ENCODE measurements at regions not wholly inside any gene's neighbourhood (a gene's known extent, or its start where the extent isn't known, plus 50 kb on each side); places are given as distances from the start of the nearest gene placed in this dataset.

- TF ChIP-seq REST (IDR thresholded peaks at IDR 0.05; ENCODE audit: insufficient read depth in 1 of 2, low read depth in 2 of 2, low read length in 2 of 2): no peak
- TF ChIP-seq SIN3A (IDR thresholded peaks at IDR 0.05; ENCODE audit: borderline replicate concordance, insufficient read depth, low read length): no peak
- no peak for TF ChIP-seq FOXP2 (optimal IDR thresholded peaks at IDR 0.05; ENCODE audit: borderline replicate concordance, extremely low read depth, extremely low read length, insufficient read depth)
- TF ChIP-seq TAF1 (IDR thresholded peaks at IDR 0.05; ENCODE audit: borderline replicate concordance, insufficient read depth, low read length): no peak
- no peak for TF ChIP-seq POLR2AphosphoS5 (IDR thresholded peaks at IDR 0.05; ENCODE audit: low read depth, low read length)
These were observed 573.0 kb upstream of the PCDH15 start for GRCh38 chr10:55374060-55374459.

DNA sequence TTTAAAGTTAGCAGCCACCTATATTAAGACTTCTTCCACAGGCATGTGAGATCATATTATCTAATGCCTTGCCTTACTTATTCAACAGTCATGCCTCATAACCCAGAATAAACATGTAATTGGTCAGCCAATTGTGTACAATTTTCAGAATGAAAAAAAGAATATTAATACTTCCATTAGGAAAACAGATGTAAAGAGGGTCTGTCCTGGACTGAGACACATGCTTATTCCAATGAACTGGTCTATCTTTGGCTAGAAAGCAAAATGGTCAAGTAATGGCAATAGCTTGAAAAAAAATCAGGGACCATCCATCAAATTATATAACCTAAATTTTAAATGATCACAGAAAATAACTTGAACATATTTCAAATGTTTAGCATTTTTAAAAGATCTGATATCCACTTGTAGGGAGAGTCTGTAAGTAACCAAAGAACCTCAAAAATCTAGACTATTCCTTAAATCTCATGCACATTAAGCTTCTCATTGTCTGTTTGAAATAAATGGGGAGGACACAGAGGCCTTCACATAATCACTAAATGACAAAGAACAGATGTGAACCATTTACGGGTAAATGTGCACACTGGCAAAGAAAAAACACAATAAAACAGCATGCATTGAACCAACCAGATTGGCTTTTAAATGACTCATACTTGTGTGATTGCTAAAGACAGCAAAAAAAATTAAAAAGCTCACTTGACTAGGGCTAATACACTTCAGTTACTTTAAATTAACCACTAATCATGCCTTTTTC lies 568.8 kb upstream of the PCDH15 start:
- TF ChIP-seq SIN3A (IDR thresholded peaks at IDR 0.05; ENCODE audit: borderline replicate concordance, insufficient read depth, low read length): no peak
- TF ChIP-seq TAF1 (IDR thresholded peaks at IDR 0.05; ENCODE audit: borderline replicate concordance, insufficient read depth, low read length): no peak
- no peak for TF ChIP-seq REST (IDR thresholded peaks at IDR 0.05; ENCODE audit: insufficient read depth in 1 of 2, low read depth in 2 of 2, low read length in 2 of 2)
- no peak for TF ChIP-seq POLR2AphosphoS5 (IDR thresholded peaks at IDR 0.05; ENCODE audit: low read depth, low read length)
- TF ChIP-seq FOXP2 (optimal IDR thresholded peaks at IDR 0.05; ENCODE audit: borderline replicate concordance, extremely low read depth, extremely low read length, insufficient read depth): no peak

DNA sequence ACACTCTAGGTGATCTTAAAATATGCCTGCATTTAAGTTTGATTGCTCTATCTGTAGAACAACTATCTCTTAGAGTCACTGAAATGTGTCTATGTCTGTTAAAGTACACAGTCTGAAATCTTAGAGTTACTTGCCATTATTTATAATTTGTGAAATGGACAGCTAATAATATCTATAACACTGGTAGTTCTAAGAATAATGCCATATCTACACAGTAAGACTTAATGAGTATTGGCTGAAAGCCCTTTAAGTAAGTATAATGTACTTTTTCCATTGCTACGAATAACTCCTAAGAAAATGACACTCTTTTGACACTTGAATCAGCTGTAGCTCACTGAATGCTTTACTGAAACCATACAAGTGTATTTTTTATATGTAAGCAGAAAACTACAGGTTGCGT lies 567.4 kb upstream of the PCDH15 start:
- no peak for TF ChIP-seq TAF1 (IDR thresholded peaks at IDR 0.05; ENCODE audit: borderline replicate concordance, insufficient read depth, low read length)

DNA sequence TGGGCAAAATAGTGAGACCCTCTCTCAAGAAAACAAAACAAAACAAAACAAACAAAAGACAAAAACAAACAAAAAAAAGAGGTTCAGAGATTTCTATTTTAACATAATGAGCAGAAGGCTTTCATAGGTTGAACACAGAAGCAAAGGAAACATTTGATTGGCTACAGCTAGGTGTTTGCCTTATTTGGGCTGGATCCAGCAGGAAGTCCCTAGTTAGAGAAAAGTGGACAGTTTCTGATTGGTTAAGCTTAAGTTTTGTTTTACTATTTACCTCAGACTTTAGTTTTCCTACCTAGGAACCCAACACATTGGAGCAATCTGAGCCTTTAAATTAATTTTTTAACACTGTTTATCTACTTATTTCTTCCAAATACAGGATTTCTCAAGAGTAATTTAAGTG lies 566.5 kb upstream of the PCDH15 start:
- TF ChIP-seq TAF1 (IDR thresholded peaks at IDR 0.05; ENCODE audit: borderline replicate concordance, insufficient read depth, low read length): no peak
- no peak for TF ChIP-seq REST (IDR thresholded peaks at IDR 0.05; ENCODE audit: insufficient read depth in 1 of 2, low read depth in 2 of 2, low read length in 2 of 2)
- no peak for TF ChIP-seq SIN3A (IDR thresholded peaks at IDR 0.05; ENCODE audit: borderline replicate concordance, insufficient read depth, low read length)
- no peak for TF ChIP-seq FOXP2 (optimal IDR thresholded peaks at IDR 0.05; ENCODE audit: borderline replicate concordance, extremely low read depth, extremely low read length, insufficient read depth)
- TF ChIP-seq POLR2AphosphoS5 (IDR thresholded peaks at IDR 0.05; ENCODE audit: low read depth, low read length): no peak

- no peak for TF ChIP-seq FOXP2 (optimal IDR thresholded peaks at IDR 0.05; ENCODE audit: borderline replicate concordance, extremely low read depth, extremely low read length, insufficient read depth)
- no peak for TF ChIP-seq SIN3A (IDR thresholded peaks at IDR 0.05; ENCODE audit: borderline replicate concordance, insufficient read depth, low read length)
These were observed 557.5 kb upstream of the PCDH15 start for GRCh38 chr10:55358539-55358938.

DNA sequence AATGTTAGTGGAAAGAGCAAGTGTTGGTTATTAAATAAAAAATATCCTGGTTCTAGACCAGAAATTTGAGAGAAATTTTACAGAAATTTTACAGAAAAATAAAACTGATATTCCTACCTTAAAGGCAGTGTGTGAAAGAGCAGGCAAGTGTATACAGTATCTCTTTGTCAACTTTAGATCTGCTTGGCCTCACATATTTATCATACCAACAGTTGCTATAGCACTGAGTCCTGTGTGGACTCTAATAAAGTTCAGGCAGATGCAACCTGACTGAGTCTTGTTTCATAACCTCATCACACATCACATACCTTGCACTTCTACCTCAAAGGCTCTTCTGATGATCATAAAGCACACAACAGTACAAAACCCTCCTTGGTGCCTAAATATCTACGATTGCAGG lies 552.4 kb upstream of the PCDH15 start:
- no peak for TF ChIP-seq SIN3A (IDR thresholded peaks at IDR 0.05; ENCODE audit: borderline replicate concordance, insufficient read depth, low read length)
- TF ChIP-seq POLR2AphosphoS5 (IDR thresholded peaks at IDR 0.05; ENCODE audit: low read depth, low read length): no peak
- TF ChIP-seq FOXP2 (optimal IDR thresholded peaks at IDR 0.05; ENCODE audit: borderline replicate concordance, extremely low read depth, extremely low read length, insufficient read depth): no peak
- no peak for TF ChIP-seq REST (IDR thresholded peaks at IDR 0.05; ENCODE audit: insufficient read depth in 1 of 2, low read depth in 2 of 2, low read length in 2 of 2)
- TF ChIP-seq TAF1 (IDR thresholded peaks at IDR 0.05; ENCODE audit: borderline replicate concordance, insufficient read depth, low read length): no peak
